GM12878 (cell line): ENCODE measurements at regions not wholly inside any gene's neighbourhood (a gene's known extent, or its start where the extent isn't known, plus 50 kb on each side); places are given as distances from the start of the nearest gene placed in this dataset.
A peak's percentile ranks its signal among the peaks of the same experiment; 100 is the strongest.

Experiments used
- ATAC-seq: fragments of 200-7000 bp; cut with Tn5 transposase; 3 replicates; pipeline ENCODE4 v1.9.1; 2020; ENCODE audit warnings: mild to moderate bottlenecking, moderate library complexity
- BruUV-seq: library from RNA; stranded (reverse); fragments of 400-500 nt; replicated peaks from 2 replicates; lab custom pipeline; 2021; lab: Mats Ljungman, UMichigan
- CTCF ChIA-PET: fragments of 300-600 bp; sonication (Branson Sonifier 250); formaldehyde crosslinking; extraction: SDS; loops from one replicate; lab custom pipeline; 2021; ENCODE audit warnings: inconsistent platforms; lab: Yijun Ruan, JAX
- POLR2A ChIA-PET: fragments of 350-600 bp; formaldehyde crosslinking; extraction: SDS; loops from one replicate; lab custom pipeline; 2021; ENCODE audit warnings: inconsistent platforms; lab: Charles Lee
- RAD21 ChIA-PET: fragments of 300-600 bp; sonication (Branson Sonifier 250); formaldehyde crosslinking; loops from one replicate; lab custom pipeline; 2023; ENCODE audit warnings: antibody characterized with exemption; ENCODE audit not compliant: unreplicated experiment; lab: Charles Lee
- SMC1A ChIA-PET: fragments of 300-600 bp; sonication (Branson Sonifier 250); formaldehyde crosslinking; loops from one replicate; lab custom pipeline; 2023; ENCODE audit not compliant: unreplicated experiment, uncharacterized antibody; lab: Charles Lee
- DNase-seq: peaks from one replicate; pipeline ENCODE4 v3.0.0-alpha.2; 2011; ENCODE audit warnings: low read depth, low spot score
- FAIRE-seq: peaks from 3 replicates; lab custom pipeline; 2011; peaks lifted over from hg19 to GRCh38; lab: Jason Lieb, UNC
- H2AFZ ChIP-seq: 2 replicates; pipeline ENCODE4 v1.6.0; 2011; ENCODE audit warnings: low read depth, low read length, control low read depth; ENCODE audit not compliant: control insufficient read depth
- H3K27ac ChIP-seq: 2 replicates; pipeline ENCODE4 v1.5.1; 2011; ENCODE audit warnings: control low read depth; ENCODE audit not compliant: control insufficient read depth, insufficient read depth
- H3K27me3 ChIP-seq, 2 experiments: replicated peaks in 1 of 2; 2 replicates each; pipeline versions ENCODE4 v1.6.0 to v1.6.1; 2011; ENCODE audit warnings: low read length in 1 of 2; ENCODE audit not compliant: control insufficient read depth in 2 of 2, insufficient read depth in 2 of 2
- H3K36me3 ChIP-seq, 2 experiments: 2 replicates each; pipeline ENCODE4 v1.5.1; 2011; ENCODE audit warnings: low read length in 1 of 2; ENCODE audit not compliant: control insufficient read depth in 2 of 2, insufficient read depth in 2 of 2
- H3K4me1 ChIP-seq: 2 replicates; pipeline ENCODE4 v1.6.1; 2011; ENCODE audit warnings: mild to moderate bottlenecking, low read length, moderate library complexity, mixed read lengths; ENCODE audit not compliant: control insufficient read depth, insufficient read depth
- H3K4me2 ChIP-seq: 2 replicates; pipeline ENCODE4 v1.6.0; 2011; ENCODE audit warnings: control low read depth; ENCODE audit not compliant: control insufficient read depth, insufficient read depth
- H3K4me3 ChIP-seq: fragments of 200-600 bp; sonication (generic); 2 replicates; pipeline ENCODE4 v1.5.1; 2016
- H3K79me2 ChIP-seq: 2 replicates; pipeline ENCODE4 v1.6.0; 2011; ENCODE audit warnings: low read length; ENCODE audit not compliant: control insufficient read depth, insufficient read depth
- H3K9ac ChIP-seq: 2 replicates; pipeline ENCODE4 v1.8.0; 2011; ENCODE audit warnings: low read length, control low read depth, mixed read lengths; ENCODE audit not compliant: control insufficient read depth, insufficient read depth
- H3K9me3 ChIP-seq: replicated peaks from 3 replicates; pipeline ENCODE4 v1.5.1; 2011; ENCODE audit warnings: mild to moderate bottlenecking, low read length; ENCODE audit not compliant: control insufficient read depth, insufficient read depth
- H4K20me1 ChIP-seq: 2 replicates; pipeline ENCODE4 v1.6.0; 2011; ENCODE audit not compliant: control insufficient read depth, insufficient read depth
- ETV6 ChIP-seq, 2 experiments: fragments of 450-650 bp in 1 of 2; IDR thresholded peaks in 1 of 2; conservative IDR thresholded peaks in 1 of 2; 2 replicates each; pipeline ENCODE4 v1.6.1; 2014; ENCODE audit warnings: antibody characterized with exemption in 1 of 2, borderline replicate concordance in 1 of 2, low read depth in 1 of 2, mild to moderate bottlenecking in 1 of 2, moderate library complexity in 1 of 2
- POU2F2 ChIP-seq: IDR thresholded peaks from 3 replicates; pipeline ENCODE4 v1.6.1; 2011; ENCODE audit warnings: low read depth, mild to moderate bottlenecking, low read length, borderline replicate concordance
- RFX5 ChIP-seq: IDR thresholded peaks from 2 replicates; pipeline ENCODE4 v1.6.1; 2011; ENCODE audit warnings: low read depth, low read length, improper control_type of control experiment
- SPI1 ChIP-seq: IDR thresholded peaks from 2 replicates; pipeline ENCODE4 v1.6.1; 2011; ENCODE audit warnings: low read depth, mild to moderate bottlenecking, low read length, moderate library complexity, borderline replicate concordance; ENCODE audit not compliant: insufficient read depth
- ZNF384 ChIP-seq: IDR thresholded peaks from 2 replicates; pipeline ENCODE4 v1.6.1; 2012; ENCODE audit warnings: low read depth, mild to moderate bottlenecking, low read length, improper control_type of control experiment, borderline replicate concordance
- whole genome bisulfite sequencing: methylation state at CpG from one replicate; pipeline ENCODE4 v1.1.6; 2016; ENCODE audit warnings: low lambda C conversion rate; ENCODE audit not compliant: insufficient replicate concordance, insufficient coverage; ENCODE audit errors: missing lambda C conversion rate; 5-methylcytosine and 5-hydroxymethylcytosine counted together
- in situ Hi-C: fragments of 300-500 bp; cut with MboI; formaldehyde crosslinking; loops from 9 replicates; pipeline ENCODE4 v1.14.3; 2018; ENCODE audit warnings: mixed read lengths
- intact Hi-C: fragments of 100-400 bp; cut with micrococcal nuclease; formaldehyde crosslinking; loops from one replicate; pipeline ENCODE4 v1.14.2; 2022; ENCODE audit not compliant: unreplicated experiment
- TF ChIP-seq, protein P1 (sequence below): fragments of 450-650 bp; formaldehyde crosslinking; IDR thresholded peaks from 2 replicates; pipeline ENCODE4 v1.5.0; 2022; ENCODE audit warnings: mild to moderate bottlenecking, missing genetic modification characterization
- TF ChIP-seq, protein P2 (sequence below): fragments of 150-350 bp; IDR thresholded peaks from 2 replicates; pipeline ENCODE4 v1.6.1; 2014; ENCODE audit warnings: mild to moderate bottlenecking, low read depth, low read length
- TF ChIP-seq, protein P3 (sequence below): fragments of 450-650 bp; IDR thresholded peaks from 2 replicates; pipeline ENCODE4 v1.6.1; 2018; ENCODE audit warnings: mild to moderate bottlenecking, low read depth, moderate library complexity; ENCODE audit not compliant: partially characterized antibody

DNA sequence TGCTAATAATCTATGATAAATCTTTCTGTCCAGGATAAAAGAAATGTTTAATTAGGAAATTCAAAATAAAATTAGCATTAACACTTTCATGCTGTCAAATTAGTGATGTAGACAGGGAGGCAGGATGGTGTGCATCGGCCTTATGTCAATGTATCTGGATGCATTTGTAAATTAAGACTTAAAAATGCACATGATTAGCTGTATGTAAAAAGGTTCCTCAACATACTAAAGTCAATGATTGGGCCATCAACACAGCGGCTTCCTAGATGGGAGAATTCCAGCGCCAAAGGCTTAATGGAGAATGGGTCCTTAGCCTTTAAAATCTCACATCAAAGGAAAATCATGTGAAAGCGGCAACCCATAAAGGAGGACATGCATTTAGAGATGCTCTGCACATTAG, 77.5 kb upstream of the ZEB2 start (continued):
- TF ChIP-seq, protein P1, sequence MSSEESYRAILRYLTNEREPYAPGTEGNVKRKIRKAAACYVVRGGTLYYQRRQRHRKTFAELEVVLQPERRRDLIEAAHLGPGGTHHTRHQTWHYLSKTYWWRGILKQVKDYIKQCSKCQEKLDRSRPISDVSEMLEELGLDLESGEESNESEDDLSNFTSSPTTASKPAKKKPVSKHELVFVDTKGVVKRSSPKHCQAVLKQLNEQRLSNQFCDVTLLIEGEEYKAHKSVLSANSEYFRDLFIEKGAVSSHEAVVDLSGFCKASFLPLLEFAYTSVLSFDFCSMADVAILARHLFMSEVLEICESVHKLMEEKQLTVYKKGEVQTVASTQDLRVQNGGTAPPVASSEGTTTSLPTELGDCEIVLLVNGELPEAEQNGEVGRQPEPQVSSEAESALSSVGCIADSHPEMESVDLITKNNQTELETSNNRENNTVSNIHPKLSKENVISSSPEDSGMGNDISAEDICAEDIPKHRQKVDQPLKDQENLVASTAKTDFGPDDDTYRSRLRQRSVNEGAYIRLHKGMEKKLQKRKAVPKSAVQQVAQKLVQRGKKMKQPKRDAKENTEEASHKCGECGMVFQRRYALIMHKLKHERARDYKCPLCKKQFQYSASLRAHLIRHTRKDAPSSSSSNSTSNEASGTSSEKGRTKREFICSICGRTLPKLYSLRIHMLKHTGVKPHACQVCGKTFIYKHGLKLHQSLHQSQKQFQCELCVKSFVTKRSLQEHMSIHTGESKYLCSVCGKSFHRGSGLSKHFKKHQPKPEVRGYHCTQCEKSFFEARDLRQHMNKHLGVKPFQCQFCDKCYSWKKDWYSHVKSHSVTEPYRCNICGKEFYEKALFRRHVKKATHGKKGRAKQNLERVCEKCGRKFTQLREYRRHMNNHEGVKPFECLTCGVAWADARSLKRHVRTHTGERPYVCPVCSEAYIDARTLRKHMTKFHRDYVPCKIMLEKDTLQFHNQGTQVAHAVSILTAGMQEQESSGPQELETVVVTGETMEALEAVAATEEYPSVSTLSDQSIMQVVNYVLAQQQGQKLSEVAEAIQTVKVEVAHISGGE (CRISPR knock-in tag): no peak

DNA sequence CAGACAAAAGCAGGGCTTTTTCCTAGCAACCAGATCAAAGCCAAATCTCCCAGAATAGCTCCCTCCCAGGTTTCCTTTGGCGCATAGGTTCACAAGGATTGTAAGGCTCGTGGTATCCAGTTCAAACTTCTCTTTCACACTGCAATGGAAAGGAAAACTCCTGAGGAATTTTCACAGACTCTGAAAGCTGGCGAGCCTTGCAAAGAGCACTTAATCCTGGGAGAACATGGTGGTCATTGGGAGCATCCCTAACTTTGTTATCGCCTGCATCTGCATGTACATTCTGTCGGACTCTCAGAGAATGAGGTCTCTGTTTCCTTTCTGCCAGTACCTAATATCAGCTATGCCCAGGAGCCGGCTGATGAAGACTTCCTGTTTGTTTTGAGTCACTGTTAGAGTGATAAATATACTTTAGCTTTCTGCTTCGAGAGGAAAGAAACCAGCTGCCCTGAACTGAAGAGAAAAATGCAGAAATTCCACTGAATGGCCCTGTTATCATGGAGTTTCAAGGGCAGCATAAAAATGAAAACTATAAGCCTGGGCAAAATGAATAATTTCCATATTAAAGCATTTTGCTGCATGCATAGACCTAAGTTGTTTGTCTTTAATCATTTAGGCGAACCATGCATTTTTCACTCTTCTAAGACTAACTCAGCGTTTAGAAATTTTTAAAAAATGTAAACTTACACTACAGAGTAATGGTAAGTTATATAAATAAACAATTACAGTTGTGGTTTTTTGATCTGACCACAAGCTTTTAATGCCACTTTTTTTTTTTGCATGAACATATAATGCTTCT, 76.4 kb upstream of the ZEB2 start:
- CTCF ChIA-PET: interaction anchor here (1.1 kb wide), 1 partner anchor 16 kb away, joined by 3 read pairs; no protein-coding TSS in a partner anchor
- TF ChIP-seq, protein P2, sequence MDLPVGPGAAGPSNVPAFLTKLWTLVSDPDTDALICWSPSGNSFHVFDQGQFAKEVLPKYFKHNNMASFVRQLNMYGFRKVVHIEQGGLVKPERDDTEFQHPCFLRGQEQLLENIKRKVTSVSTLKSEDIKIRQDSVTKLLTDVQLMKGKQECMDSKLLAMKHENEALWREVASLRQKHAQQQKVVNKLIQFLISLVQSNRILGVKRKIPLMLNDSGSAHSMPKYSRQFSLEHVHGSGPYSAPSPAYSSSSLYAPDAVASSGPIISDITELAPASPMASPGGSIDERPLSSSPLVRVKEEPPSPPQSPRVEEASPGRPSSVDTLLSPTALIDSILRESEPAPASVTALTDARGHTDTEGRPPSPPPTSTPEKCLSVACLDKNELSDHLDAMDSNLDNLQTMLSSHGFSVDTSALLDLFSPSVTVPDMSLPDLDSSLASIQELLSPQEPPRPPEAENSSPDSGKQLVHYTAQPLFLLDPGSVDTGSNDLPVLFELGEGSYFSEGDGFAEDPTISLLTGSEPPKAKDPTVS: no peak
- TF ChIP-seq, protein P3, sequence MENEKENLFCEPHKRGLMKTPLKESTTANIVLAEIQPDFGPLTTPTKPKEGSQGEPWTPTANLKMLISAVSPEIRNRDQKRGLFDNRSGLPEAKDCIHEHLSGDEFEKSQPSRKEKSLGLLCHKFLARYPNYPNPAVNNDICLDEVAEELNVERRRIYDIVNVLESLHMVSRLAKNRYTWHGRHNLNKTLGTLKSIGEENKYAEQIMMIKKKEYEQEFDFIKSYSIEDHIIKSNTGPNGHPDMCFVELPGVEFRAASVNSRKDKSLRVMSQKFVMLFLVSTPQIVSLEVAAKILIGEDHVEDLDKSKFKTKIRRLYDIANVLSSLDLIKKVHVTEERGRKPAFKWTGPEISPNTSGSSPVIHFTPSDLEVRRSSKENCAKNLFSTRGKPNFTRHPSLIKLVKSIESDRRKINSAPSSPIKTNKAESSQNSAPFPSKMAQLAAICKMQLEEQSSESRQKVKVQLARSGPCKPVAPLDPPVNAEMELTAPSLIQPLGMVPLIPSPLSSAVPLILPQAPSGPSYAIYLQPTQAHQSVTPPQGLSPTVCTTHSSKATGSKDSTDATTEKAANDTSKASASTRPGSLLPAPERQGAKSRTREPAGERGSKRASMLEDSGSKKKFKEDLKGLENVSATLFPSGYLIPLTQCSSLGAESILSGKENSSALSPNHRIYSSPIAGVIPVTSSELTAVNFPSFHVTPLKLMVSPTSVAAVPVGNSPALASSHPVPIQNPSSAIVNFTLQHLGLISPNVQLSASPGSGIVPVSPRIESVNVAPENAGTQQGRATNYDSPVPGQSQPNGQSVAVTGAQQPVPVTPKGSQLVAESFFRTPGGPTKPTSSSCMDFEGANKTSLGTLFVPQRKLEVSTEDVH: no peak
- TF ChIP-seq ZNF384 (no peak), ETV6 (conservative IDR thresholded peaks at IDR 0.05 in 1 of 2, IDR thresholded peaks at IDR 0.05 in 1 of 2; ENCODE audit: borderline replicate concordance in 1 of 2, low read depth in 1 of 2) (peak in 1 of 2 experiments; percentile 31; a peak in 1 of 4 replicates), RFX5 (no peak), POU2F2 (no peak), SPI1 (peak; percentile 25; the same call in 1 of the 2 replicates)
- Histone ChIP-seq H4K20me1 (no peaks in the 10 kb centered on the region), H3K27me3 (peaks cover 0 to 8% of the 10 kb centered on the region in 2 experiments; a peak in 1 of 4 replicates), H3K27ac (no peak overlapping the region), H3K4me2 (peak overlapping the region; percentile 7; the same call in 1 of the 2 replicates), H3K9me3 (no peaks in the 10 kb centered on the region), H3K36me3 (no peaks in the 10 kb centered on the region), H3K4me1 (peaks cover 7% of the 10 kb centered on the region; the same call in 1 of the 2 replicates), H3K79me2 (no peaks in the 10 kb centered on the region), H3K4me3 (0 out of 2 replicates have a peak overlapping the region, but pooled peaks have one; percentile 14), H2AFZ (no peak overlapping the region), H3K9ac (no peak overlapping the region)
- DNase-seq: no peak
- intact Hi-C loops (no loop called here), in situ Hi-C loops (no loop called here)
- BruUV-seq: no TSS peak
- RAD21 ChIA-PET: no interaction called here
- peak; percentile 79 for ATAC-seq
- WGBS: 37% methylated on average over 9 of the region's 9 CpGs
- POLR2A ChIA-PET: no interaction called here
- SMC1A ChIA-PET: interaction anchor here (1.2 to 2.5 kb wide), 2 partner anchors 12 to 35 kb away, joined by 4 to 10 read pairs; no protein-coding TSS in a partner anchor
- no peak for FAIRE-seq
